DND-41 (cell line): ENCODE measurements at regions not wholly inside any gene's neighbourhood (a gene's known extent, or its start where the extent isn't known, plus 50 kb on each side); places are given as distances from the start of the nearest gene placed in this dataset.

ENCODE experiments used
- ATAC-seq: fragments of 200-7000 bp; cut with Tn5 transposase; 3 replicates; pipeline ENCODE4 v1.9.1; 2021; ENCODE audit warnings: low read depth; ENCODE audit not compliant: insufficient read depth
- DNase-seq: peaks from one replicate; pipeline ENCODE4 v3.0.0-alpha.2; 2020
- H2AFZ ChIP-seq: 2 replicates; pipeline ENCODE4 v1.6.0; 2012; ENCODE audit warnings: low read depth, low read length
- H3K27ac ChIP-seq: 2 replicates; pipeline ENCODE4 v1.5.1; 2012; ENCODE audit warnings: low read length, inconsistent platforms
- H3K27me3 ChIP-seq: fragments of 200-600 bp; sonication (generic); 2 replicates; pipeline ENCODE4 v1.6.0; 2012; ENCODE audit warnings: low read length, mild to moderate bottlenecking, inconsistent platforms; ENCODE audit not compliant: insufficient read depth, poor library complexity
- H3K36me3 ChIP-seq: 2 replicates; pipeline ENCODE4 v1.5.1; 2012; ENCODE audit warnings: low read length, inconsistent platforms; ENCODE audit not compliant: insufficient read depth
- H3K4me1 ChIP-seq: 2 replicates; pipeline ENCODE4 v1.5.1; 2012; ENCODE audit warnings: mild to moderate bottlenecking, low read length; ENCODE audit not compliant: insufficient read depth
- H3K4me2 ChIP-seq: 2 replicates; pipeline ENCODE4 v1.6.0; 2012; ENCODE audit warnings: mild to moderate bottlenecking, moderate library complexity, low read length, inconsistent platforms; ENCODE audit not compliant: insufficient read depth
- H3K4me3 ChIP-seq, 2 experiments: fragments of 200-600 bp in 1 of 2; shearing (Covaris generic) in 1 of 2; 2 replicates each; pipeline ENCODE4 v1.5.1; 2012 to 2016; ENCODE audit warnings: inconsistent platforms in 2 of 2, low read length in 2 of 2, mild to moderate bottlenecking in 2 of 2, low read depth in 1 of 2, moderate library complexity in 1 of 2
- H3K79me2 ChIP-seq: 2 replicates; pipeline ENCODE4 v1.6.0; 2012; ENCODE audit warnings: low read length, inconsistent platforms; ENCODE audit not compliant: insufficient read depth
- H3K9ac ChIP-seq: 2 replicates; pipeline ENCODE4 v1.6.0; 2012; ENCODE audit warnings: low read depth, mild to moderate bottlenecking, inconsistent platforms, low read length, moderate library complexity
- H3K9me3 ChIP-seq: 2 replicates; pipeline ENCODE4 v1.5.1; 2012; ENCODE audit warnings: low read length, moderate library complexity, mild to moderate bottlenecking, inconsistent platforms; ENCODE audit not compliant: insufficient read depth, severe bottlenecking
- H4K20me1 ChIP-seq: 2 replicates; pipeline ENCODE4 v1.6.0; 2012; ENCODE audit warnings: low read length; ENCODE audit not compliant: insufficient read depth
- EZH2 ChIP-seq: IDR thresholded peaks from 3 replicates; pipeline ENCODE4 v1.6.1; 2012; ENCODE audit warnings: borderline replicate concordance, low read depth, mild to moderate bottlenecking, moderate library complexity, low read length, inconsistent platforms; ENCODE audit not compliant: severe bottlenecking
- TF ChIP-seq, protein P1 (sequence below): IDR thresholded peaks from 2 replicates; pipeline ENCODE4 v1.5.1; 2012; ENCODE audit warnings: borderline replicate concordance, low read length, moderate library complexity, mild to moderate bottlenecking; ENCODE audit not compliant: poor library complexity, severe bottlenecking; ENCODE audit errors: extremely low read depth

DNA sequence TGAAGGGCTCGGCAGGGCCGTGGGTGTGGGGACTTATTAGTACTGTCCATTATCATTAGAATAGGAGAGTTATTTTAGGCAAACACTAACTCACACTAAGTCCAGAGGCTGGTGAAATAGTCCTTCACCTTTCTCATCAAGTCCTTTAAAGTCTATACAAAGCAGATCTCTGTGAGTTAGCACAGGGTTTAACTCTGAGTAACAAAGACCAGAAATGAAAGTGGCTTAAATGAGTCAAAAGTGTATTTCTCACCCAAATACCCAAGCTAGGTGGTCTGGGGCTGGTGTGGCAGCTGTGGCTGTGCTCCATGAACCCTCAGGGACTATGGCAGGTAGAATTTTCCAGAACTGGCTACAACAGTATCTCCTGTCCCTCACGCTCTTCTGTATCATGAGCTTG, 263.2 kb downstream of the BCOR start:
- H3K4me2 ChIP-seq: no peak overlapping the region
- no peaks in the 10 kb centered on the region for H3K79me2 ChIP-seq
- H3K4me3 ChIP-seq: no peak overlapping the region
- peaks cover 31% of the 10 kb centered on the region for H3K4me1 ChIP-seq
- no peak for DNase-seq
- no peaks in the 10 kb centered on the region for H3K9me3 ChIP-seq
- no peaks in the 10 kb centered on the region for H4K20me1 ChIP-seq
- TF ChIP-seq, protein P1, sequence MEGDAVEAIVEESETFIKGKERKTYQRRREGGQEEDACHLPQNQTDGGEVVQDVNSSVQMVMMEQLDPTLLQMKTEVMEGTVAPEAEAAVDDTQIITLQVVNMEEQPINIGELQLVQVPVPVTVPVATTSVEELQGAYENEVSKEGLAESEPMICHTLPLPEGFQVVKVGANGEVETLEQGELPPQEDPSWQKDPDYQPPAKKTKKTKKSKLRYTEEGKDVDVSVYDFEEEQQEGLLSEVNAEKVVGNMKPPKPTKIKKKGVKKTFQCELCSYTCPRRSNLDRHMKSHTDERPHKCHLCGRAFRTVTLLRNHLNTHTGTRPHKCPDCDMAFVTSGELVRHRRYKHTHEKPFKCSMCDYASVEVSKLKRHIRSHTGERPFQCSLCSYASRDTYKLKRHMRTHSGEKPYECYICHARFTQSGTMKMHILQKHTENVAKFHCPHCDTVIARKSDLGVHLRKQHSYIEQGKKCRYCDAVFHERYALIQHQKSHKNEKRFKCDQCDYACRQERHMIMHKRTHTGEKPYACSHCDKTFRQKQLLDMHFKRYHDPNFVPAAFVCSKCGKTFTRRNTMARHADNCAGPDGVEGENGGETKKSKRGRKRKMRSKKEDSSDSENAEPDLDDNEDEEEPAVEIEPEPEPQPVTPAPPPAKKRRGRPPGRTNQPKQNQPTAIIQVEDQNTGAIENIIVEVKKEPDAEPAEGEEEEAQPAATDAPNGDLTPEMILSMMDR: no peak
- TF ChIP-seq EZH2: no peak
- ATAC-seq: no peak
- no peak overlapping the region for H3K9ac ChIP-seq
- no peak overlapping the region for H2AFZ ChIP-seq
- H3K27me3 ChIP-seq: no peaks in the 10 kb centered on the region
- H3K27ac ChIP-seq: 0 out of 2 replicates have a peak overlapping the region, but pooled peaks have one; percentile 26
- H3K36me3 ChIP-seq: no peaks in the 10 kb centered on the region

DNA sequence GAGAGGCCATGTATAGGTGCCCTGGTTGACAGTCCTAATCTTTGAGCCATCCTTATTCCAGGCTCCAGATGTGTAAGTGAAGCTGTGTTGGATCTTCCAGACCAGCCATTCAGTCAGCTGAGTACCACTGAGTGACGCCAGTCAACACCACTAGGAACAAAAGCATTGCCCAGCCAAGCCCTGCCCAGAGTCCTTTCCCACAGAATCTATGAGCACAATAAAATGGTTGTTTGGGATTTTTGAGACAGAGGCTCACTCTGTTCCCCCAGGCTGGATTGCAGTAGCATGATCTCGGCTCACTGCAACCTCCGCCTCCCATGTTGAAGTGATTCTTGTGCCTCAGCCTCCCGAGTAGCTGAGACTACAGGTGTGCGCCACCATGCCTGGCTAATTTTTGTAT, 262.5 kb downstream of the BCOR start:
- Histone ChIP-seq H3K79me2 (no peaks in the 10 kb centered on the region), H2AFZ (no peak overlapping the region), H3K9me3 (no peaks in the 10 kb centered on the region), H3K36me3 (no peaks in the 10 kb centered on the region), H3K4me3 (no peak overlapping the region), H4K20me1 (no peaks in the 10 kb centered on the region), H3K9ac (no peak overlapping the region), H3K4me1 (peaks cover 31% of the 10 kb centered on the region), H3K27me3 (no peaks in the 10 kb centered on the region), H3K4me2 (no peak overlapping the region), H3K27ac (no peak overlapping the region)
- ATAC-seq: no peak
- TF ChIP-seq, protein P1: no peak
- TF ChIP-seq EZH2: no peak
- DNase-seq: no peak

GRCh38 chrX:39835776-39836175, 262.0 kb downstream of the BCOR start:
- DNase-seq (no peak), ATAC-seq (no peak)
- no peaks in the 10 kb centered on the region for H4K20me1 ChIP-seq
- TF ChIP-seq EZH2: no peak
- TF ChIP-seq, protein P1: no peak
- H3K4me3 ChIP-seq: no peak overlapping the region
- H3K27ac ChIP-seq: no peak overlapping the region; the same call in 1 of the 2 replicates
- no peak overlapping the region for H3K9ac ChIP-seq
- H3K27me3 ChIP-seq: no peaks in the 10 kb centered on the region
- H2AFZ ChIP-seq: no peak overlapping the region
- H3K4me2 ChIP-seq: no peak overlapping the region
- no peaks in the 10 kb centered on the region for H3K36me3 ChIP-seq
- peaks cover 31% of the 10 kb centered on the region for H3K4me1 ChIP-seq
- H3K9me3 ChIP-seq: no peaks in the 10 kb centered on the region
- H3K79me2 ChIP-seq: no peaks in the 10 kb centered on the region

- Histone ChIP-seq H3K4me2 (peak overlapping the region; percentile 54), H3K4me3 (peak overlapping the region in 1 of 2 experiments; percentile 27; a peak in 1 of 4 replicates), H3K27ac (peak overlapping the region; percentile 78), H3K27me3 (no peaks in the 10 kb centered on the region), H3K4me1 (peaks cover 31% of the 10 kb centered on the region), H2AFZ (peak overlapping the region; percentile 53), H3K79me2 (no peaks in the 10 kb centered on the region), H4K20me1 (no peaks in the 10 kb centered on the region), H3K9me3 (no peaks in the 10 kb centered on the region), H3K9ac (peak overlapping the region; percentile 45), H3K36me3 (no peaks in the 10 kb centered on the region)
- ATAC-seq: peak; percentile 96
- DNase-seq: peak; percentile 87
- TF ChIP-seq, protein P1: peak; percentile 31
- TF ChIP-seq EZH2: no peak
Observed at GRCh38 chrX:39836802-39837420, 260.8 kb downstream of the BCOR start.
